ENCODE measurements at regions not wholly inside any gene's neighbourhood (a gene's known extent, or its start where the extent isn't known, plus 50 kb on each side); places are given as distances from the start of the nearest gene placed in this dataset.
"Not testable (repeated sequence)": the region's sequence is repeated elsewhere in the genome, so short reads cannot be mapped to it uniquely, and the experiment has no call there.

- no peak for FAIRE-seq
- TF ChIP-seq POLR2A (IDR thresholded peaks at IDR 0.05; ENCODE audit: low read depth, low read length), result no peak
- DNase-seq (ENCODE audit: insufficient read length, low spot score), result no peak
Measured at GRCh38 chr12:5138845-5139244, 95.2 kb downstream of the KCNA5 start.

DNA sequence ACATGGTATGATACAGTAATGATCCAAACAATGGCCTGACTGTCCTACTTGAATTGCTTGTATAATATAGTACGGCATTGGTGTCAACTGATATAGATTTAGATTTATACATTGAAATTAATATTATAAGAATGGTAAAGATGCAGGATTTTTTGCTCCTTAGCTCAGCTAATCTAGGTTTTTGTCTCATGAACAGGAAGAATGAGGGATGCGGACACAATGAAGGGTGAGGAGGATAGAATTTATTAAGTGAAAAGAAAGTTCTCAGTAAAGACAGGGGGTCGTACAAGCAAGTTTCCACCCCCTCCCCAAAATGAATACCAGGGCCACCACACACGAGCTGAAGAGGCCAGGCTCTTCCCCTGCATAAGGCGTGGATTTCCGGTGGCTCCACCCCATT lies 96.1 kb downstream of the KCNA5 start:
- no peak for TF ChIP-seq POLR2A (IDR thresholded peaks at IDR 0.05; ENCODE audit: low read depth, low read length)
- DNase-seq (ENCODE audit: insufficient read length, low spot score), result no peak
- no peak for FAIRE-seq

- no peak for FAIRE-seq
Measured at GRCh38 chr12:5140190-5140589, 96.5 kb downstream of the KCNA5 start.

DNA sequence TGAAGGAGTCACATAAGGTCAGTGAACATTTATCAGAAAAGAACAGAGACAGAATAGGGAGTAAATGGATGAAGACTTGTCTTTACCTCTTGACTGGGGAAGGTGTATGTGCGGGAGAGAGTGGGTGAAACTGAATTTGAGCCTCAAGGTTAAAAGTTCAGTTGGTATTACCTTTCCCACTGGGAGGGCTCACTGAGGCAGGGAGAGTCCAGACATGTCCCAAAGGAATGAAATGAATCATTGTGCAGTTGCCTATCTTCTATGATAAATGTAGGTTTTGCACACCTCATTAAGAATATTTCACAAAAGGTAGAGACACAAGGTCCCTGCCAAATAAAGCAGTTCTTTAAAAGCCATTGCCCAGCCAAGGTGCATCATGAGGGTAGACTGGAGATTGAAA lies 105.2 kb downstream of the KCNA5 start:
- DNase-seq (ENCODE audit: insufficient read length, low spot score) (no peak), FAIRE-seq (no peak)
- TF ChIP-seq POLR2A (IDR thresholded peaks at IDR 0.05; ENCODE audit: low read depth, low read length), result no peak

More at GRCh38 chr12:5140190-5140589, 96.5 kb downstream of the KCNA5 start:
- no peak for DNase-seq (ENCODE audit: insufficient read length, low spot score)
- no peak for TF ChIP-seq POLR2A (IDR thresholded peaks at IDR 0.05; ENCODE audit: low read depth, low read length)

GRCh38 chr12:5154091-5154490 lies 110.4 kb downstream of the KCNA5 start:
- DNase-seq (ENCODE audit: insufficient read length, low spot score), result no peak
- no peak for TF ChIP-seq POLR2A (IDR thresholded peaks at IDR 0.05; ENCODE audit: low read depth, low read length)
- FAIRE-seq, result no peak

GRCh38 chr12:5155866-5156265 lies 112.2 kb downstream of the KCNA5 start:
- FAIRE-seq (no peak), DNase-seq (ENCODE audit: insufficient read length, low spot score) (no peak)
- TF ChIP-seq POLR2A (IDR thresholded peaks at IDR 0.05; ENCODE audit: low read depth, low read length), result no peak

DNA sequence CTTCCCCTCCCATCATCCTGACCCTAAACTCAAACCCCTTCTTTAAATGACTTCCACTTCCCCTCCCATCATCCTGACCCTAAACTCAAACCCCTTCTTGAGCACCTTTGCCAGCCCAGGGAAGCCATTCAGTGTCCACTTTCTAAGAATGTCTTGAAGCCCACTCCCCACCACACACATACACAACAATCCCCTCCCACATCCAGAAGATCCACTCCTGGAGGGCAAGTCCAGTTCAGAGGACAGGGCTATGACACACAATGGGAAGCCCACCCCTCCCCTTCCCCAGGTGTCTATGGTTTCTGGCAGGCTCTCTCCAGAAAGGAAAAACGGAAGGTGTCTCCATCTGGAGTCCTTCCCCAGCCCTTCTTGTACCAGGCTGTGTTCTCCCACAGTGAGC lies 117.1 kb downstream of the KCNA5 start:
- FAIRE-seq (no peak), DNase-seq (ENCODE audit: insufficient read length, low spot score) (no peak)
- TF ChIP-seq POLR2A (IDR thresholded peaks at IDR 0.05; ENCODE audit: low read depth, low read length), result no peak

- TF ChIP-seq POLR2A (IDR thresholded peaks at IDR 0.05; ENCODE audit: low read depth, low read length), result no peak
- FAIRE-seq (no peak), DNase-seq (ENCODE audit: insufficient read length, low spot score) (no peak)
Measured at GRCh38 chr12:5163661-5164060, 120.0 kb downstream of the KCNA5 start.

GRCh38 chr12:5165296-5165970 lies 121.8 kb downstream of the KCNA5 start:
- FAIRE-seq (no peak), DNase-seq (ENCODE audit: insufficient read length, low spot score) (no peak)
- no peak for TF ChIP-seq POLR2A (IDR thresholded peaks at IDR 0.05; ENCODE audit: low read depth, low read length)

- no peak for TF ChIP-seq POLR2A (IDR thresholded peaks at IDR 0.05; ENCODE audit: low read depth, low read length)
- peak; percentile 87 for FAIRE-seq
- DNase-seq (ENCODE audit: insufficient read length, low spot score), result peak; percentile 51
Measured at GRCh38 chr12:5166976-5167375, 123.3 kb downstream of the KCNA5 start.

- no peak for FAIRE-seq
- no peak for DNase-seq (ENCODE audit: insufficient read length, low spot score)
- no peak for TF ChIP-seq POLR2A (IDR thresholded peaks at IDR 0.05; ENCODE audit: low read depth, low read length)
Measured at GRCh38 chr12:5168148-5168547, 124.5 kb downstream of the KCNA5 start.

- TF ChIP-seq POLR2A (IDR thresholded peaks at IDR 0.05; ENCODE audit: low read depth, low read length), result no peak
- no peak for FAIRE-seq
- no peak for DNase-seq (ENCODE audit: insufficient read length, low spot score)
Measured at GRCh38 chr12:5170844-5171243, 127.2 kb downstream of the KCNA5 start.

DNA sequence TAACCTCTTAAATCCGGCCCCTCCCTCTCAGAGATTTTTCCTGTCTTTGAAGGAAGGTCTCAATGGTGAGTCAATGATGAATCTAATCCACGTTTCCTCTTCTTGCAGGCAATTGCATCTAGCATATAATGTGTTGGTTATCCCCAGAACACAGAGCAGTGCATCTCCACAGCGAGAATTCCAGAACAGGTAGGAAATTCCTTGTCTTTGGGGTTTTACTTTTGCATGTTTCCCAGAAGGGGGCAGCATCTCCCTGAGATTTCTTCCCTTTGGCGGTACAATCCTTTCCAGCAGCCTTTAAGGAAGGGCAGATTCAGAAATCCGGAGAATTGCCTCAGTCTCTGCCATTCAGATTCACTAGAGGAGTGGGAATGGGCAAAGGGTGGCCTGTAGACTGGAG lies 128.0 kb downstream of the KCNA5 start:
- DNase-seq (ENCODE audit: insufficient read length, low spot score), result no peak
- TF ChIP-seq POLR2A (IDR thresholded peaks at IDR 0.05; ENCODE audit: low read depth, low read length), result no peak
- FAIRE-seq, result peak; percentile 30

- DNase-seq (ENCODE audit: insufficient read length, low spot score) (no peak), FAIRE-seq (no peak)
- TF ChIP-seq POLR2A (IDR thresholded peaks at IDR 0.05; ENCODE audit: low read depth, low read length), result no peak
Measured at GRCh38 chr12:5172886-5173285, 129.2 kb downstream of the KCNA5 start.

DNA sequence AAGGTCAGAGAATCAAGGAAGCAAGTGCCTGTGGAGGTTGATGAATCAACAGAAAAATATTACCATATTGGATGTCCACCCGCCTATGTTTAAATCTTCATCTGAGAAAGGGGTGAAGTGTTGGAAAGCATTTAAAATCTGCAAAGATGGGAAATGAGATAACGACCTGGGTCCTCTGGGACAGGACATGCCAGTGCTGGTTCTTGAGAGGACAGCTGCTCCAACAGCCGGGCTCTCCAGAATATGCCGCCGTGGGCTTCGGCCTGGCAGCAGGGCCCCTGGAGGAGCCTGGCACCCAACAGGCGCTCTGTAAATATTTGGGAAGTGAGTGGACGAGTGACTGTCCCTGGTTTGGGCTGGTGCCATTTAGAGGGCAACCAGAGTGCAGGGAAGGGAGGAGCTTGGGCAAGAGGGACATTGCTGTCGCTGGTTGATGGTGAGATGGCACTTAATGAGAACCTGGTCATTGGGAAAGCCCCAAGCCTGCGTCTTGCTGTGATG lies 129.9 kb downstream of the KCNA5 start:
- FAIRE-seq (peak; percentile 38), DNase-seq (ENCODE audit: insufficient read length, low spot score) (peak; percentile 67)
- TF ChIP-seq POLR2A (IDR thresholded peaks at IDR 0.05; ENCODE audit: low read depth, low read length), result no peak

GRCh38 chr12:5175415-5175814 lies 131.7 kb downstream of the KCNA5 start:
- not testable (repeated sequence) for DNase-seq (ENCODE audit: insufficient read length, low spot score); FAIRE-seq
